ENCODE measurements at regions not wholly inside any gene's neighbourhood (a gene's known extent, or its start where the extent isn't known, plus 50 kb on each side); places are given as distances from the start of the nearest gene placed in this dataset.
"Not testable (repeated sequence)": the region's sequence is repeated elsewhere in the genome, so short reads cannot be mapped to it uniquely, and the experiment has no call there.

DNA sequence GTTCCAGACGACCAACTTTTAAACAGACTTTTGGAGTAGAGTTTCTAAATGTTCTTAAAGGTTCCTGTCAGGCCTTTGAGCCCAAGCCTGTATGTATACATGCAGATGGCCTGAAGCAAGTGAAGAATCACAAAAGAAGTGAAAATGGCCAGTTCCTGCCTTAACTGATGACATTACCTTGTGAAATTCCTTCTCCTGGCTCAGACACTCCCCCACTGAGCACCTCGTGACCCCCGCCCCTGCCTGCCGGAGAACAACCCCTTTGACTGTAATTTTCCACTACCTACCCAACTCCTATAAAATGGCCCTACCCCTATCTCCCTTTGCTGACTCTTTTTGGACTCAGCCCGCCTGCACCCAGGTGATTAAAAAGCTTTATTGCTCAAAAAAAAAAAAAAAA, 180.0 kb upstream of the GRIK3 start:
- TF ChIP-seq, protein P1, sequence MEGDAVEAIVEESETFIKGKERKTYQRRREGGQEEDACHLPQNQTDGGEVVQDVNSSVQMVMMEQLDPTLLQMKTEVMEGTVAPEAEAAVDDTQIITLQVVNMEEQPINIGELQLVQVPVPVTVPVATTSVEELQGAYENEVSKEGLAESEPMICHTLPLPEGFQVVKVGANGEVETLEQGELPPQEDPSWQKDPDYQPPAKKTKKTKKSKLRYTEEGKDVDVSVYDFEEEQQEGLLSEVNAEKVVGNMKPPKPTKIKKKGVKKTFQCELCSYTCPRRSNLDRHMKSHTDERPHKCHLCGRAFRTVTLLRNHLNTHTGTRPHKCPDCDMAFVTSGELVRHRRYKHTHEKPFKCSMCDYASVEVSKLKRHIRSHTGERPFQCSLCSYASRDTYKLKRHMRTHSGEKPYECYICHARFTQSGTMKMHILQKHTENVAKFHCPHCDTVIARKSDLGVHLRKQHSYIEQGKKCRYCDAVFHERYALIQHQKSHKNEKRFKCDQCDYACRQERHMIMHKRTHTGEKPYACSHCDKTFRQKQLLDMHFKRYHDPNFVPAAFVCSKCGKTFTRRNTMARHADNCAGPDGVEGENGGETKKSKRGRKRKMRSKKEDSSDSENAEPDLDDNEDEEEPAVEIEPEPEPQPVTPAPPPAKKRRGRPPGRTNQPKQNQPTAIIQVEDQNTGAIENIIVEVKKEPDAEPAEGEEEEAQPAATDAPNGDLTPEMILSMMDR (IDR thresholded peaks at IDR 0.05): not testable (repeated sequence)
- not testable (repeated sequence) for TF ChIP-seq POLR2AphosphoS5 (IDR thresholded peaks at IDR 0.05)
